Endothelial cell of umbilical vein (primary cell): ENCODE measurements at regions not wholly inside any gene's neighbourhood (a gene's known extent, or its start where the extent isn't known, plus 50 kb on each side); places are given as distances from the start of the nearest gene placed in this dataset.

ENCODE experiments used
- BruUV-seq: library from RNA; stranded (reverse); fragments of 400-500 nt; replicated peaks from 2 replicates; lab custom pipeline; 2021; lab: Mats Ljungman, UMichigan
- CTCF ChIA-PET: fragments of 300-600, 350-600 bp; sonication (Branson Sonifier 250); formaldehyde crosslinking; loops from one replicate; lab custom pipeline; 2021; ENCODE audit warnings: antibody characterized with exemption, inconsistent platforms; lab: Charles Lee
- POLR2A ChIA-PET: fragments of 300-600, 350-600 bp; sonication (Branson Sonifier 250); formaldehyde crosslinking; loops from one replicate; lab custom pipeline; 2021; ENCODE audit warnings: antibody characterized with exemption, inconsistent platforms; lab: Charles Lee
- DNase-seq: peaks from one replicate; pipeline ENCODE4 v3.0.0-alpha.2; 2011; ENCODE audit warnings: low read depth, low spot score
- FAIRE-seq: peaks from 2 replicates; lab custom pipeline; 2011; peaks lifted over from hg19 to GRCh38; lab: Jason Lieb, UNC
- H2AFZ ChIP-seq: 2 replicates; pipeline ENCODE4 v1.6.0; 2012; ENCODE audit warnings: low read depth, low read length, control low read depth, inconsistent platforms
- H3K27ac ChIP-seq: 2 replicates; pipeline ENCODE4 v1.5.1; 2011; ENCODE audit warnings: low read depth, mild to moderate bottlenecking, control low read depth, low read length, moderate library complexity; ENCODE audit not compliant: insufficient read depth
- H3K27me3 ChIP-seq, 2 experiments: 2 replicates each; pipeline versions ENCODE4 v1.6.0 to v1.6.1; 2011; ENCODE audit warnings: low read length in 2 of 2, mixed read lengths in 1 of 2; ENCODE audit not compliant: control insufficient read depth in 2 of 2, insufficient read depth in 2 of 2
- H3K36me3 ChIP-seq, 2 experiments: 2 replicates in 1 of 2; 3 replicates in 1 of 2; pipeline ENCODE4 v1.5.1; 2011; ENCODE audit warnings: low read length in 2 of 2, mild to moderate bottlenecking in 1 of 2, moderate library complexity in 1 of 2; ENCODE audit not compliant: control insufficient read depth in 2 of 2, insufficient read depth in 2 of 2; ENCODE audit errors: extremely low read depth in 1 of 2
- H3K4me1 ChIP-seq: 3 replicates; pipeline ENCODE4 v1.5.1; 2011; ENCODE audit warnings: mild to moderate bottlenecking, low read length; ENCODE audit not compliant: control insufficient read depth, insufficient read depth; ENCODE audit errors: extremely low read depth
- H3K4me2 ChIP-seq: 2 replicates; pipeline ENCODE4 v1.6.1; 2011; ENCODE audit warnings: low read length, control low read depth, mixed read lengths; ENCODE audit not compliant: insufficient read depth
- H3K4me3 ChIP-seq, 3 experiments: fragments of 200-600 bp in 1 of 3; sonication (generic), shearing (Covaris generic) in 1 of 3; replicated peaks in 1 of 3; 2 replicates each; pipeline ENCODE4 v1.5.1; 2011 to 2016; ENCODE audit warnings: control low read depth in 3 of 3, low read length in 3 of 3, mild to moderate bottlenecking in 2 of 3, inconsistent platforms in 1 of 3, low read depth in 1 of 3, moderate library complexity in 1 of 3; ENCODE audit not compliant: insufficient read depth in 1 of 3
- H3K79me2 ChIP-seq: 2 replicates; pipeline ENCODE4 v1.6.0; 2012; ENCODE audit warnings: low read length, inconsistent platforms; ENCODE audit not compliant: control insufficient read depth, insufficient read depth
- H3K9ac ChIP-seq: replicated peaks from 2 replicates; pipeline ENCODE3; 2011; ENCODE audit warnings: low read length, control low read depth; ENCODE audit not compliant: insufficient read depth; ENCODE audit errors: extremely low read depth
- H3K9me1 ChIP-seq: replicated peaks from 3 replicates; pipeline ENCODE4 v1.6.0; 2011; ENCODE audit warnings: mild to moderate bottlenecking, low read length; ENCODE audit not compliant: control insufficient read depth, insufficient read depth; ENCODE audit errors: extremely low read depth
- H3K9me3 ChIP-seq: replicated peaks from 2 replicates; pipeline ENCODE4 v1.5.1; 2012; ENCODE audit warnings: low read length, inconsistent platforms; ENCODE audit not compliant: control insufficient read depth, insufficient read depth
- H4K20me1 ChIP-seq: replicated peaks from 2 replicates; pipeline ENCODE3; 2011; ENCODE audit warnings: mild to moderate bottlenecking, low read length; ENCODE audit not compliant: control insufficient read depth, insufficient read depth; ENCODE audit errors: extremely low read depth
- EZH2 ChIP-seq: IDR thresholded peaks from 2 replicates; pipeline ENCODE4 v1.6.1; 2012; ENCODE audit warnings: borderline replicate concordance, low read depth, mild to moderate bottlenecking, moderate library complexity, low read length, inconsistent platforms; ENCODE audit not compliant: severe bottlenecking
- FOS ChIP-seq: IDR thresholded peaks from 2 replicates; pipeline ENCODE4 v1.6.1; 2011; ENCODE audit warnings: mild to moderate bottlenecking, low read length, moderate library complexity, borderline replicate concordance; ENCODE audit not compliant: insufficient read depth
- GATA2 ChIP-seq: IDR thresholded peaks from 2 replicates; pipeline ENCODE4 v1.7.0; 2011; ENCODE audit warnings: low read depth, mild to moderate bottlenecking, moderate library complexity, mixed read lengths, low read length; ENCODE audit not compliant: insufficient read length, insufficient read depth
- JUN ChIP-seq: IDR thresholded peaks from 2 replicates; pipeline ENCODE4 v1.6.1; 2011; ENCODE audit warnings: borderline replicate concordance, low read depth; ENCODE audit not compliant: insufficient read length, insufficient read depth
- MYC ChIP-seq: IDR thresholded peaks from one replicate; pipeline ENCODE4 v1.6.1; 2011; ENCODE audit warnings: mild to moderate bottlenecking, low read depth, low read length
- POLR2A ChIP-seq: IDR thresholded peaks from 2 replicates; pipeline ENCODE4 v1.6.1; 2012; ENCODE audit warnings: low read depth, mild to moderate bottlenecking, control low read depth, low read length
- POLR2AphosphoS5 ChIP-seq: IDR thresholded peaks from 2 replicates; pipeline ENCODE4 v1.6.1; 2012; ENCODE audit warnings: low read depth, mild to moderate bottlenecking, control low read depth, low read length, moderate library complexity; ENCODE audit not compliant: insufficient read depth
- dilution Hi-C: fragments of 300-500 bp; cut with MboI; formaldehyde crosslinking; loops from one replicate; pipeline ENCODE4 v1.15.0; 2019; ENCODE audit warnings: low sequenced_read_pairs; ENCODE audit not compliant: extremely low pct_ligation_motif_present
- intact Hi-C: fragments of 100-400 bp; cut with micrococcal nuclease; formaldehyde crosslinking; loops from one replicate; pipeline ENCODE4 v1.10.0; 2022
- TF ChIP-seq, protein P1 (sequence below): IDR thresholded peaks from 2 replicates; pipeline ENCODE4 v1.6.1; 2011; ENCODE audit not compliant: insufficient read depth, insufficient read length
- TF ChIP-seq, protein P2 (sequence below), 2 donors: IDR thresholded peaks; 1 replicate in 1 of 2; 2 replicates in 1 of 2; pipeline ENCODE4 v1.5.1; 2011; ENCODE audit warnings: low read length in 2 of 2, mild to moderate bottlenecking in 2 of 2, moderate library complexity in 2 of 2, control low read depth in 1 of 2, inconsistent platforms in 1 of 2, low read depth in 1 of 2; ENCODE audit not compliant: insufficient read depth in 1 of 2; ENCODE audit errors: extremely low read depth in 1 of 2

DNA sequence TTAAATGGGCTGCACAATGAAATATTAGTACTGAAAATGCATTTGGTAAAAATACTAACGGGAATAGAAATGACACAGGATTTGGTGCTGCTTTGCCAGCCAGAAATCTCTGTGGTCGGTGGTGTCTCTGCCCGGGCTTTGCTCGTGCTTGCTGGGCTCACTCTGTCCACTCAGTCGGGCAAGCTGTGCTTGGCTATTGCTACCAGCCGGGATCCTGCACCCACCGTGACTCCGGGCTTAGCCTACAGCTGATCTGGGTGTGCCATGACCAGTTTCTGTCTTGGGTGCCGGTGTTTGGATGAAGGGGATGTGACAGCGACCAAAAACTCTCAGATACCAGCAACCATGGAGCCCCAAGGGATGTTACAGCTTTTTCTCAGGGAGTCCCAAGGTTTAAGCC is 487.7 kb downstream of the TECRL start:
- H3K79me2 ChIP-seq = no peaks in the 10 kb centered on the region
- H2AFZ ChIP-seq = no peak overlapping the region
- TF ChIP-seq EZH2 (no peak), POLR2A (no peak)
- H3K9ac ChIP-seq = no peak overlapping the region
- peaks cover 6% of the 10 kb centered on the region for H3K9me3 ChIP-seq
- CTCF ChIA-PET = no interaction called here
- dilution Hi-C loops (no loop called here), intact Hi-C loops (no loop called here)
- no peaks in the 10 kb centered on the region for H3K9me1 ChIP-seq
- BruUV-seq = no TSS peak
- no peaks in the 10 kb centered on the region for H4K20me1 ChIP-seq
- no peak overlapping the region for H3K4me3 ChIP-seq
- no peak overlapping the region for H3K27ac ChIP-seq
- no peak for DNase-seq
- FAIRE-seq = no peak
- no peaks in the 10 kb centered on the region for H3K36me3 ChIP-seq
- H3K4me1 ChIP-seq = no peaks in the 10 kb centered on the region
- no peak overlapping the region for H3K4me2 ChIP-seq
- no peaks in the 10 kb centered on the region for H3K27me3 ChIP-seq
- POLR2A ChIA-PET = no interaction called here

DNA sequence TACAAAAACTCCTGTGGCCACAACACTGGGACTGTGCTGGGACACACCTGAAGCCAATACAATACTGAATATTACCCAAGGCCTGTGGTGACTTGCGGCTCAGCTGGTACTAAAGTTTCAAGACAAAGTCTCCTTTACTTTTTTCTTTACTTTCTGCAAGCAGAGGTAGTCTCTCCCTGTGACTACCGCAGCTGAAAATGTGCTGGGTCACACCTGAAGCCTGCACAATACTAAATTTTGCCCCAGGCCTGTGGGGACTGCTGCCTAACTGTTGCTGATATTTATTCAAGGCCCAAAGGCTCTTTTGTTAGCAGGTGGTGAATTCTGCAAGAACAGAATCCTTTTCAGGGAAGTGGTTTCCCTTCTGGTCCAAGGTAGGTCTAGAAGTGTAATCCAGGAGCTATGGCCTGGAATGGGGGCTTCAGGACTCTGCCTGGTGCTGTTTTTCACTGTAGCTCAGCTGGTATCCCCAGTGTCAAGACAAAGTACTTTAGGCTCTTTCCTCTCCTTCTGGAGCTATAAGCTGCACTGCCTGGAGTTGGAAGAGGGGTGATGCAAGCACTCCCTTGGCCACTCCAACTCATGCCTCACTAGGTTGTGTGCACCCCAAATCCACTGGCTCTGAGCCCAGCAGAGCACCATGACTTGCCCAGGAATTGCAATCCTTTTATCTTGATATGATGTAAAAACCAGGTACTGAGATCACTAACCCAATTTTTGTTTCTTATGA is 489.4 kb downstream of the TECRL start:
- BruUV-seq = no TSS peak
- TF ChIP-seq FOS (no peak), GATA2 (no peak), EZH2 (no peak), POLR2A (no peak), POLR2AphosphoS5 (no peak), JUN (no peak), MYC (no peak)
- TF ChIP-seq, protein P1, sequence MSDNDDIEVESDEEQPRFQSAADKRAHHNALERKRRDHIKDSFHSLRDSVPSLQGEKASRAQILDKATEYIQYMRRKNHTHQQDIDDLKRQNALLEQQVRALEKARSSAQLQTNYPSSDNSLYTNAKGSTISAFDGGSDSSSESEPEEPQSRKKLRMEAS = no peak
- TF ChIP-seq, protein P2, sequence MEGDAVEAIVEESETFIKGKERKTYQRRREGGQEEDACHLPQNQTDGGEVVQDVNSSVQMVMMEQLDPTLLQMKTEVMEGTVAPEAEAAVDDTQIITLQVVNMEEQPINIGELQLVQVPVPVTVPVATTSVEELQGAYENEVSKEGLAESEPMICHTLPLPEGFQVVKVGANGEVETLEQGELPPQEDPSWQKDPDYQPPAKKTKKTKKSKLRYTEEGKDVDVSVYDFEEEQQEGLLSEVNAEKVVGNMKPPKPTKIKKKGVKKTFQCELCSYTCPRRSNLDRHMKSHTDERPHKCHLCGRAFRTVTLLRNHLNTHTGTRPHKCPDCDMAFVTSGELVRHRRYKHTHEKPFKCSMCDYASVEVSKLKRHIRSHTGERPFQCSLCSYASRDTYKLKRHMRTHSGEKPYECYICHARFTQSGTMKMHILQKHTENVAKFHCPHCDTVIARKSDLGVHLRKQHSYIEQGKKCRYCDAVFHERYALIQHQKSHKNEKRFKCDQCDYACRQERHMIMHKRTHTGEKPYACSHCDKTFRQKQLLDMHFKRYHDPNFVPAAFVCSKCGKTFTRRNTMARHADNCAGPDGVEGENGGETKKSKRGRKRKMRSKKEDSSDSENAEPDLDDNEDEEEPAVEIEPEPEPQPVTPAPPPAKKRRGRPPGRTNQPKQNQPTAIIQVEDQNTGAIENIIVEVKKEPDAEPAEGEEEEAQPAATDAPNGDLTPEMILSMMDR (IDR thresholded peaks at IDR 0.05; ENCODE audit: extremely low read depth in 1 of 2, insufficient read depth in 1 of 2, low read depth in 1 of 2, low read length in 2 of 2) = no peak
- Histone ChIP-seq H3K4me2 (no peak overlapping the region), H3K9me1 (no peaks in the 10 kb centered on the region), H2AFZ (no peak overlapping the region), H3K9ac (no peak overlapping the region), H3K4me1 (no peaks in the 10 kb centered on the region), H3K4me3 (no peak overlapping the region), H3K27me3 (no peaks in the 10 kb centered on the region), H3K9me3 (peaks cover 6% of the 10 kb centered on the region), H3K79me2 (no peaks in the 10 kb centered on the region), H3K27ac (no peak overlapping the region), H3K36me3 (no peaks in the 10 kb centered on the region), H4K20me1 (no peaks in the 10 kb centered on the region)
- DNase-seq = no peak
- intact Hi-C loops (no loop called here), dilution Hi-C loops (no loop called here)
- POLR2A ChIA-PET = no interaction called here
- CTCF ChIA-PET = no interaction called here
- no peak for FAIRE-seq
